ENCODE measurements at regions not wholly inside any gene's neighbourhood (a gene's known extent, or its start where the extent isn't known, plus 50 kb on each side); places are given as distances from the start of the nearest gene placed in this dataset.

GRCh38 chr1:201630582-201630981 is 91.7 kb downstream of the NAV1 start:
- TF ChIP-seq, protein P1, sequence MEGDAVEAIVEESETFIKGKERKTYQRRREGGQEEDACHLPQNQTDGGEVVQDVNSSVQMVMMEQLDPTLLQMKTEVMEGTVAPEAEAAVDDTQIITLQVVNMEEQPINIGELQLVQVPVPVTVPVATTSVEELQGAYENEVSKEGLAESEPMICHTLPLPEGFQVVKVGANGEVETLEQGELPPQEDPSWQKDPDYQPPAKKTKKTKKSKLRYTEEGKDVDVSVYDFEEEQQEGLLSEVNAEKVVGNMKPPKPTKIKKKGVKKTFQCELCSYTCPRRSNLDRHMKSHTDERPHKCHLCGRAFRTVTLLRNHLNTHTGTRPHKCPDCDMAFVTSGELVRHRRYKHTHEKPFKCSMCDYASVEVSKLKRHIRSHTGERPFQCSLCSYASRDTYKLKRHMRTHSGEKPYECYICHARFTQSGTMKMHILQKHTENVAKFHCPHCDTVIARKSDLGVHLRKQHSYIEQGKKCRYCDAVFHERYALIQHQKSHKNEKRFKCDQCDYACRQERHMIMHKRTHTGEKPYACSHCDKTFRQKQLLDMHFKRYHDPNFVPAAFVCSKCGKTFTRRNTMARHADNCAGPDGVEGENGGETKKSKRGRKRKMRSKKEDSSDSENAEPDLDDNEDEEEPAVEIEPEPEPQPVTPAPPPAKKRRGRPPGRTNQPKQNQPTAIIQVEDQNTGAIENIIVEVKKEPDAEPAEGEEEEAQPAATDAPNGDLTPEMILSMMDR (IDR thresholded peaks at IDR 0.05), result no peak
- TF ChIP-seq POLR2A (IDR thresholded peaks at IDR 0.05), result no peak
